ENCODE measurements at regions not wholly inside any gene's neighbourhood (a gene's known extent, or its start where the extent isn't known, plus 50 kb on each side); places are given as distances from the start of the nearest gene placed in this dataset.
"Not testable (repeated sequence)": the region's sequence is repeated elsewhere in the genome, so short reads cannot be mapped to it uniquely, and the experiment has no call there.

DNA sequence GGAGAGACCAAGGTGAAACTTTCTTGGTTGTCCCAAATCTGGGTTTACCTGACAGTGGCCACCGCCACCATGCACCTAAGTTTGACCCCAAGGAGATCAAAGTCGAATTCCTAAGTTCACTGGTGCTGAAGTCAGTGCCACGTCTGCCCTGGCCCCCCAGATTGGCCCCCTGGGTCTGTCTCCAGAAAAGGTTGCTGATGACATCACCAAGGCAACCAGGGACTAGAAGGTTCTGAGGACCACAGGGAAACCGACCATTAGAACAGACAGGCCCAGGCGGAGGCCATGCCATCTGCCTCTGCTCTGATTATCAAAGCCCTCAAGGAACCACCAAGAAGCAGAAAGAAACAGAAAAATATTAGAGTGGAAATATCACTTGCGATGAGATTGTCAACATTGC, 91.2 kb downstream of the DLL1 start:
- no peaks in the 10 kb centered on the region for H3K27me3 ChIP-seq
- no peak for DNase-seq (ENCODE audit: low spot score in 2 of 2)
- no peaks in the 10 kb centered on the region for H3K36me3 ChIP-seq
- H3K4me3 ChIP-seq = no peak overlapping the region
- TF ChIP-seq, protein P1, sequence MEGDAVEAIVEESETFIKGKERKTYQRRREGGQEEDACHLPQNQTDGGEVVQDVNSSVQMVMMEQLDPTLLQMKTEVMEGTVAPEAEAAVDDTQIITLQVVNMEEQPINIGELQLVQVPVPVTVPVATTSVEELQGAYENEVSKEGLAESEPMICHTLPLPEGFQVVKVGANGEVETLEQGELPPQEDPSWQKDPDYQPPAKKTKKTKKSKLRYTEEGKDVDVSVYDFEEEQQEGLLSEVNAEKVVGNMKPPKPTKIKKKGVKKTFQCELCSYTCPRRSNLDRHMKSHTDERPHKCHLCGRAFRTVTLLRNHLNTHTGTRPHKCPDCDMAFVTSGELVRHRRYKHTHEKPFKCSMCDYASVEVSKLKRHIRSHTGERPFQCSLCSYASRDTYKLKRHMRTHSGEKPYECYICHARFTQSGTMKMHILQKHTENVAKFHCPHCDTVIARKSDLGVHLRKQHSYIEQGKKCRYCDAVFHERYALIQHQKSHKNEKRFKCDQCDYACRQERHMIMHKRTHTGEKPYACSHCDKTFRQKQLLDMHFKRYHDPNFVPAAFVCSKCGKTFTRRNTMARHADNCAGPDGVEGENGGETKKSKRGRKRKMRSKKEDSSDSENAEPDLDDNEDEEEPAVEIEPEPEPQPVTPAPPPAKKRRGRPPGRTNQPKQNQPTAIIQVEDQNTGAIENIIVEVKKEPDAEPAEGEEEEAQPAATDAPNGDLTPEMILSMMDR (IDR thresholded peaks at IDR 0.05) = no peak
- no peak overlapping the region for H3K27ac ChIP-seq
- H3K9me3 ChIP-seq = peaks cover 0 to 18% of the 10 kb centered on the region in 2 donors
- intact Hi-C loops (cut with DNase I) = no loop called here
- no peaks in the 10 kb centered on the region for H3K4me1 ChIP-seq

DNA sequence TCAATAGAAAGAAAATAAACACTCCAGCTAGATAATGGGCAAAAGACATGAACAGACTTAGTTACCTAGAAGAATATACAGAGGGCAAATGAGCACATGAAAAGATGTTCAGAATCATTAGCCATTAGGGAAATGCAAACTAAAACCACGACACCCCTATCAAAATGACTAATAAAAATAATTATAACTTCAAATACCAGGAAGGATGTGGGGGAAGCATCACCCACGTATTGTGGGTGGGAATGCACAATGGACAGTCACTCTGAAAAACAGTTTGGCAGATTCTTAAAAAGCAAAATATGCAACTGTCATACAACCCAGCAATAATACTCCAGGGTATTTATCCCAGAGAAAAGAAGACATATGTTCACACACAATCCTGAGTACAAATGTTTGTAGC, 92.6 kb downstream of the DLL1 start:
- Histone ChIP-seq H3K27me3 (no peaks in the 10 kb centered on the region), H3K36me3 (no peaks in the 10 kb centered on the region), H3K4me3 (no peak overlapping the region), H3K4me1 (no peaks in the 10 kb centered on the region), H3K27ac (no peak overlapping the region), H3K9me3 (peaks cover 0 to 30% of the 10 kb centered on the region in 2 donors)
- intact Hi-C loops (cut with DNase I) = no loop called here
- TF ChIP-seq, protein P1 (IDR thresholded peaks at IDR 0.05) = no peak
- DNase-seq (ENCODE audit: low spot score in 2 of 2) = no peak

DNA sequence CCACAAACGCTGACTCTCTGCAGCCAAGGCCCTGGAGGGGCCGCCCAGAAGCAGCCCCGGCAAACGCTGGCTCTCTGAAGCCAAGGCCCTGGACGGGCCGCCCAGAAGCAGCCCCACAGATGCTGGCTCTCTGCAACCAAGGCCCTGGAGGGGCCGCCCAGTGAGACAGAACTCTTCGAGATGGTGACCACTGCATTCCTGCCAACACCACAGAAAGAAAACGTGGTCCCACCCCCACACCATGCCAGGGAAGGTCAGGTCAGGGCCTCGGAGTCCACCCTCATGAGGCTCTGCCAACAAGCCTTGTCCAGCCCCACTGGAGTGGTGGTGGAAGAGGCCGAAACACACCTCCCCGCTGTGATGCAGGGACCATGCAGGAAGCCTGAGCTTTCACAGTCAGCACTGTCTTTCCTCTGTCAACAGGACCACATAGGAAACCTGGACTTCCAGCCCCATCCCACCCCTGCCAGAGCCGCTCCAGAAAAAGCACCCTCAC, 97.5 kb downstream of the DLL1 start:
- intact Hi-C loops (cut with DNase I) = no loop called here
- H3K4me1 ChIP-seq = no peaks in the 10 kb centered on the region

DNA sequence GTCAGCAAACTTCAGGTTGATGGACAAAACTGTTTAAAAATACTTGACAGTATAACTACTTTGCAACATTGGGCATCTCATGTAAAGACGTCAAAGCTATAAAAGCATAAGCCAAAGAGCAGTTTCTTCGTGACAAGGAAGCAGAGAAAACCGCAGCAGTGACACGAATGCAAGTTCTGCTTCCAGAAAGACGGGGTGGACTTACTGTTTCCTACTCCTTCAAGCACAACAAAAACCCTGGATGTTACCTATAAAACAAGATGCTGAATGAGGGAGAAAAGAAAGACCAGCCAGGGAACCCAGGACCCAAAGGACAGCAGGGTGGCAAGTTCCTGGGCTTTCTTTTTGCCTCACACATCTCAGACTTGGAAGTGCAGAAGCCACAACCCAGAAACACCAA, 98.0 kb downstream of the DLL1 start:
- H3K9me3 ChIP-seq = peaks cover 0 to 30% of the 10 kb centered on the region in 2 donors
- DNase-seq (ENCODE audit: low spot score in 2 of 2) = no peak
- H3K4me3 ChIP-seq = no peak overlapping the region
- no peaks in the 10 kb centered on the region for H3K4me1 ChIP-seq
- intact Hi-C loops (cut with DNase I) = no loop called here
- TF ChIP-seq, protein P1 (IDR thresholded peaks at IDR 0.05) = no peak
- no peaks in the 10 kb centered on the region for H3K36me3 ChIP-seq
- H3K27ac ChIP-seq = no peak overlapping the region
- H3K27me3 ChIP-seq = no peaks in the 10 kb centered on the region

More for the DNA sequence above, 97.5 kb downstream of the DLL1 start:
- peaks cover 0 to 30% of the 10 kb centered on the region in 2 donors for H3K9me3 ChIP-seq
- no peak for DNase-seq (ENCODE audit: low spot score in 2 of 2)
- TF ChIP-seq, protein P1 (IDR thresholded peaks at IDR 0.05) = no peak
- H3K36me3 ChIP-seq = no peaks in the 10 kb centered on the region
- no peaks in the 10 kb centered on the region for H3K27me3 ChIP-seq
- H3K4me3 ChIP-seq = no peak overlapping the region
- no peak overlapping the region for H3K27ac ChIP-seq

DNA sequence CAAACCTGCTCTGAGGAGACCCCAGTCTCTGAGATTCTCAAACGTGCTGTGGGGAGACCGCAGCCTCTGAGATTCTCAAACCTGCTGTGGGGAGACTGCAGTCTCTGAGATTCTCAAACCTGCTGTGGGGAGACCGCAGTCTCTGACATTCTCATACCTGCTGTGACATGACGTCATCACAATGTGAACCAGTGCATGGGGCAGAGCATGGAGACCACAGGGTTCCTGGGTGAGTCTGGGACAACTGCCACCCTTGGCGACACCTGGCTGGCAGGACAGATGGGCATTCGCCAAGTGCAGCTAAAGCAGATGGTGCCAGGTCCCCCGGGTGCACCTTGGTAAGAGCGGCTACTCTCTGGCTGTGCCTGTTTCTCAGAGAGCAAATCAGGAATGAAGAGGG, 98.8 kb downstream of the DLL1 start:
- H3K4me3 ChIP-seq; intact Hi-C loops (cut with DNase I); H3K27ac ChIP-seq; H3K4me1 ChIP-seq; H3K27me3 ChIP-seq; DNase-seq (ENCODE audit: low spot score in 2 of 2); H3K36me3 ChIP-seq: not testable (repeated sequence)
- peaks cover 0 to 30% of the 10 kb centered on the region in 2 donors for H3K9me3 ChIP-seq

DNA sequence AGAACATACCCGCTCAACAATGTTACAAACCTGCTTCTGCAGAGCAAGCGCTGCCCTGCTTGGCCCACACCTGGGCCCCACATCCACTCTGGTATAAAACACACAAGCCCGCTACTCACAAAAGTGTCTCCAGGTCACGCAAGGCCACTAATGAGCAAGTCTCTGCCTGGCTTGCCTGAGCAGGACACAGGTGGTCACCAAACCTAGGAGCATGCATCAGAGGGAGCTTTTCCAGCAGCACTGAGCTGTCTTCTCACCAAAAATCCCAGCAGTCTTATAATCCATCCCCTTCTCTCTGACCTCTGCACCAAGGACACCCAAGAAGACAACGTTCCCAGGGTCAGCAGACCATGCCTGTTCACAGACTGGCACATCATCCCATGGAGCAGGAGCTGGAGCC, 100.8 kb downstream of the DLL1 start:
- Histone ChIP-seq H3K27me3 (no peaks in the 10 kb centered on the region), H3K9me3 (peaks cover 0 to 15% of the 10 kb centered on the region in 2 donors), H3K4me3 (no peak overlapping the region), H3K27ac (no peak overlapping the region), H3K36me3 (no peaks in the 10 kb centered on the region), H3K4me1 (no peaks in the 10 kb centered on the region)
- intact Hi-C loops (cut with DNase I) = no loop called here
- TF ChIP-seq, protein P1 (IDR thresholded peaks at IDR 0.05) = no peak
- DNase-seq (ENCODE audit: low spot score in 2 of 2) = no peak
